AG08395 (cell line): ENCODE measurements at regions not wholly inside any gene's neighbourhood (a gene's known extent, or its start where the extent isn't known, plus 50 kb on each side); places are given as distances from the start of the nearest gene placed in this dataset.

Experiments
- DNase-seq: peaks from one replicate; pipeline ENCODE4 v3.0.0; 2012; ENCODE audit warnings: mixed read lengths, low spot score

DNA sequence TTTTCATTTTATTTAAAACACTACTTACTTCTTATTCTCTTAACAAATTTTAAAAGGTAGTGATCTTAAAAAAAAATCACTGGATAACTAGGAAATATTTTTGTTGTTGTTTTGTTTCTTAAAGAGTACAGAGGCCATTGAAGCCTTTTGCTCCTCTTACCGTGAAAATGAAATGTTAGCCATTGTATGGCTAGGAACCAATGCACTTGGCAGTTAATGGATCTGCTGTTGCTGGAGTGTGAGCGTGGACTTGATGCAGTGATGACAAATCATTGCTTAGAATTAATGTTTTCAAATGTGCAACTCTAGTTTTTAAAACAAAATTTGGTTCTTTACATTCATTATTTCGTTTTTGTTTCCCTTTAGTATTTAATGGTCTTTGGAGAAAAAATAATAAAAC, 162.3 kb downstream of the HAUS1 start:
- no peak for DNase-seq

DNA sequence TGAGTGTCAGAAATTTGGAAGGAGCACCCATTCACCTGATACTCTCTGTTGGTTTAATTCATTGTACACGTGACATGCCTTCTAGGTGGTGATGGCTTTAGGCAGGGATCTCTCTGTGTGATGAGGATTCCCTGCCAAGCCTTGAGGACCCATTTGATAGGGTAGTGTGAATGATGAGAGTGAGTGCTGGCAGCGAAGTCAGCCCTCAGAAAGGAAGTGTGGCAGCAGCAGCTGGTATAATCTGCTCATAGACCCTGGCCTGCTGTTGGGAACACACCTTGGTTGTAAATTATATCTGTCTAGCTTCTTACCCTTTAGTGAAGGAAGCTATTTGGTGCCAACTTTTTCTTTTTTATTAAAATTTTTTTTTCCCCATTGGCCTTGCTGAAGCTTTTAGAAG, 164.5 kb downstream of the HAUS1 start:
- DNase-seq: no peak

GRCh38 chr18:46269275-46269674, 165.1 kb downstream of the HAUS1 start:
- DNase-seq: no peak

- no peak for DNase-seq
Measured at GRCh38 chr18:46271488-46271887, 167.3 kb downstream of the HAUS1 start.

- DNase-seq: no peak
Measured at GRCh38 chr18:46273861-46274260, 169.7 kb downstream of the HAUS1 start.

DNA sequence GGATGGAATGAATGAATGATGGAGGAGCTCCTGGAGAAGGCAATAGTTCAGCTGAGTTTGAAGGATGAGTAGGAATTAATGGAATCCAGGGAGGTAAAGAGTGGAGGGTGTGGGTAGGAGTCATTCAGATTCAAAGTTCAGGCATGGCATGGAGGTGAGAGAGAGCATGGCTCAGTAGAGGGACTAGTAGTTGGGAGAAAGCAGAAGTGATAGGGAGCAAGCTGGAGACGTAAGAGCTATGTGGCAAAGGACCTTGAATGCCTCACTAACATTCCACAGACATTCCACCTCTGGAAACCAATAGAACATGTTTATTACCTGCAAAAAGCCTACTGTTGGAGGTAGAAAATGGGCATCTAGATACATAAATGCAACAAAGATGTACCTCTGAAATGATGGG, 170.1 kb downstream of the HAUS1 start:
- no peak for DNase-seq

- no peak for DNase-seq
Measured at GRCh38 chr18:46275370-46275769, 171.2 kb downstream of the HAUS1 start.

GRCh38 chr18:46276748-46277147, 172.6 kb downstream of the HAUS1 start:
- no peak for DNase-seq

- peak; percentile 65 for DNase-seq
Measured at GRCh38 chr18:46278481-46279465, 174.6 kb downstream of the HAUS1 start.

- no peak for DNase-seq
Measured at GRCh38 chr18:46279673-46280072, 175.5 kb downstream of the HAUS1 start.

- DNase-seq: peak; percentile 80
Measured at GRCh38 chr18:46281185-46282176, 177.3 kb downstream of the HAUS1 start.

- no peak for DNase-seq
Measured at GRCh38 chr18:46282177-46282570, 178.0 kb downstream of the HAUS1 start.

DNA sequence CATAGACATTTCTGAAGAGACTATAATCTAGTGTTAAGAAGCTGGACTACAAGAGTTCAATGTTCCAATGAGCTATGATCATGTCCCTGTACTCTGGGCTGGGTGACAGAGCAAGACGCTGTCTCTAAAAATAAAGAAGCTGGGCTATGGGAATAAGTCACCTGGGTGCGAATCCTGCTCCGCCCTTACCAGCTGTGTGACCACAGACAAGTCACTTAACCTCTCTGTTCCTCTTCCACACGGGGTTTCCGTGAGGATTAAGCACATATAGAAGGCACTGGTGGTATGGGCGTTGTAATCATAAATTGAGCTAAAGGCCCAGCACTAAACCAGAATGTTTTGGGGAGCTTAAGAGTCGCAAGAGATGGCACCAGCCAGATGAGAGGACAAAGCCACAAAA, 178.5 kb downstream of the HAUS1 start:
- no peak for DNase-seq

- DNase-seq: no peak
Measured at GRCh38 chr18:46283268-46283667, 179.1 kb downstream of the HAUS1 start.

DNA sequence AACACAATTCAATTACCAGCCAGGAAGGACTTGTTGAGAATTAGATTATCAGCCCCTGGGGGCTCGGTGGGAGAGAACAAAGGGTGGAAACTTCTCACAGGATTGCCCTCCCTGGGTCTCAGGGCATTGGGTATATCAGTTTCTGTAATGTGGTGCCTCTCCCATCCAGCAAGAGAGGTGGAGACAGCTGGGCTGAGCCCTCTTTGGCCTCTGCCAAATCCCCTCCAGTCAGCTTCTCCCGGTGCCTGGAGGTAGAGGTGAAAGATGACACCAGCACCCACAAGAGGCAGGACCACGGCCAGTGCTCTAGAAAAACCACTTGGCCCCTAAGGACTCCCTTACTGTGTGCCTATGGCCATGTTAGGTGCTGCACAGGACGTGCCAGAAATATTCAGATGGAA, 179.7 kb downstream of the HAUS1 start:
- no peak for DNase-seq

GRCh38 chr18:46289463-46289862, 185.3 kb downstream of the HAUS1 start:
- DNase-seq: no peak

DNA sequence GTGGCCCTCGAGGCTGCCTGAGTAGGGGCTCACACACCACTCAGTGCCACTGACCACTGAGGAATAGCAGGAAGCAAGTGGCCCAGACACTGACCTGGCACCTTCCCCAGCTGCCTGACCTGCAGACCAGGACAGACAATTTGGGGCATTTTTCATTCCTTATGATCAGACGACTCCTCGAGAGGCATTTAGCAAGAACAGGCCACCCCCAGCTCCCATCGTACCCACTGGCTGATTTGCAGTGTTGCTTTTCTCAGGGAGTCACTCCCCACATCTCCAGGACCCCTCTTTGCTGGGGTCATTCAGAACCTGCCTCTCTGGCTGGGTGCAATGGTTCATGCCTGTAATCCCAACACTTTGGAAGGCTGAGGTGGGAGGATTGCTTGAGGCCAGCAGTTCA, 185.7 kb downstream of the HAUS1 start:
- DNase-seq: no peak

GRCh38 chr18:46290440-46291020, 186.3 kb downstream of the HAUS1 start:
- no peak for DNase-seq

GRCh38 chr18:46291149-46291548, 187.0 kb downstream of the HAUS1 start:
- no peak for DNase-seq

GRCh38 chr18:46293742-46294181, 189.6 kb downstream of the HAUS1 start:
- no peak for DNase-seq

GRCh38 chr18:46294318-46294717, 190.1 kb downstream of the HAUS1 start:
- DNase-seq: no peak

GRCh38 chr18:46294751-46295150, 190.6 kb downstream of the HAUS1 start:
- no peak for DNase-seq
